Neural cell (in vitro differentiated cells): ENCODE measurements at regions not wholly inside any gene's neighbourhood (a gene's known extent, or its start where the extent isn't known, plus 50 kb on each side); places are given as distances from the start of the nearest gene placed in this dataset.

Source experiments
- CTCF ChIP-seq: fragments of 450-650 bp; IDR thresholded peaks from 2 replicates; pipeline ENCODE4 v1.5.1; 2014; ENCODE audit warnings: antibody characterized with exemption, mild to moderate bottlenecking, moderate library complexity; ENCODE audit not compliant: poor library complexity, severe bottlenecking
- EP300 ChIP-seq: fragments of 450-650 bp; conservative IDR thresholded peaks from 2 replicates; pipeline ENCODE4 v1.6.1; 2014; ENCODE audit warnings: antibody characterized with exemption, mild to moderate bottlenecking, moderate library complexity; ENCODE audit not compliant: poor library complexity, severe bottlenecking
- EZH2 ChIP-seq: fragments of 200-600, 300-800 bp; shearing (Covaris generic), sonication (generic); IDR thresholded peaks from 2 replicates; pipeline ENCODE4 v1.6.1; 2014; ENCODE audit warnings: antibody characterized with exemption, low read length, borderline replicate concordance, mild to moderate bottlenecking; ENCODE audit not compliant: insufficient read depth, poor library complexity, severe bottlenecking
- MXI1 ChIP-seq: fragments of 450-650 bp; conservative IDR thresholded peaks from 2 replicates; pipeline ENCODE4 v1.6.1; 2014; ENCODE audit warnings: antibody characterized with exemption, mild to moderate bottlenecking; ENCODE audit not compliant: poor library complexity, severe bottlenecking
- POLR2AphosphoS5 ChIP-seq: IDR thresholded peaks from 2 replicates; pipeline ENCODE4 v1.6.1; 2012
- REST ChIP-seq: IDR thresholded peaks from 2 replicates; pipeline ENCODE4 v1.6.1; 2012; ENCODE audit warnings: borderline replicate concordance
- SMC3 ChIP-seq: fragments of 450-650 bp; conservative IDR thresholded peaks from 2 replicates; pipeline ENCODE4 v1.6.1; 2014; ENCODE audit warnings: antibody characterized with exemption, mild to moderate bottlenecking, moderate library complexity; ENCODE audit not compliant: poor library complexity
- TAF1 ChIP-seq: IDR thresholded peaks from 2 replicates; pipeline ENCODE4 v1.6.1; 2012; ENCODE audit warnings: low read depth

GRCh38 chr21:18801468-18801867 lies 397.9 kb upstream of the TMPRSS15 start:
- TF ChIP-seq CTCF (no peak), MXI1 (no peak), POLR2AphosphoS5 (no peak), REST (no peak), EZH2 (no peak), EP300 (no peak), TAF1 (no peak), SMC3 (no peak)
